Adrenal gland (tissue), 9 donors: ENCODE measurements at regions not wholly inside any gene's neighbourhood (a gene's known extent, or its start where the extent isn't known, plus 50 kb on each side); places are given as distances from the start of the nearest gene placed in this dataset.

Source experiments
- DNase-seq, 7 donors: peaks; one replicate each; pipeline ENCODE4 v3.0.0-alpha.2; 2019 to 2020
- H3K27ac ChIP-seq, 5 donors: fragments of 200-600 bp; sonication (generic) in 4 of 5; 1 replicate in 3 of 5; 2 replicates in 2 of 5; pipeline versions ENCODE4 v1.5.1 to v1.8.0; 2016 to 2020; ENCODE audit warnings: mild to moderate bottlenecking in 1 of 5
- H3K27me3 ChIP-seq: fragments of 200-600 bp; 2 replicates; pipeline ENCODE4 v1.8.0; 2021
- H3K36me3 ChIP-seq, 2 donors: fragments of 200-600 bp; replicated peaks in 1 of 2; 1 replicate in 1 of 2; 2 replicates in 1 of 2; pipeline versions ENCODE4 v1.5.1 to v1.8.0; 2018 to 2022
- H3K4me1 ChIP-seq, 2 donors: fragments of 200-600 bp; replicated peaks in 1 of 2; 1 replicate in 1 of 2; 2 replicates in 1 of 2; pipeline versions ENCODE4 v1.5.1 to v1.8.0; 2018 to 2021
- H3K4me3 ChIP-seq, 4 donors: fragments of 200-600 bp; sonication (generic) in 3 of 4; one replicate each; pipeline ENCODE4 v1.5.1; 2016 to 2018
- H3K9me3 ChIP-seq, 3 donors: fragments of 200-600 bp; sonication (generic) in 1 of 3; replicated peaks in 1 of 3; 1 replicate in 2 of 3; 2 replicates in 1 of 3; pipeline versions ENCODE4 v1.5.1 to v1.8.0; 2016 to 2021
- POLR2A ChIP-seq, 2 donors: fragments of 450-650 bp; IDR thresholded peaks; one replicate each; pipeline ENCODE4 v1.6.1; 2017; ENCODE audit warnings: antibody characterized with exemption in 2 of 2, mild to moderate bottlenecking in 2 of 2, moderate library complexity in 1 of 2
- WGBS, 4 donors: extraction: QIAGEN DNeasy Blood & Tissue Kit in 2 of 4; methylation state at CpG; one replicate each; pipeline versions ENCODE4 v1.1.5 to v1.1.7; 2013 to 2017; 5-methylcytosine and 5-hydroxymethylcytosine counted together
- intact Hi-C, 2 donors: fragments of 100-400 bp; cut with DNase I; formaldehyde crosslinking; loops; one replicate each; pipeline versions ENCODE4 v1.14.1 to v1.15.0; 2022 to 2023
- TF ChIP-seq, protein P1 (sequence below), 6 experiments: fragments of 450-650 bp in 4 of 6; fragments of 200-600 bp in 2 of 6; sonication (generic) in 1 of 6; IDR thresholded peaks; 1 replicate in 5 of 6; 2 replicates in 1 of 6; pipeline versions ENCODE4 v1.5.1 to v1.8.0; 2016 to 2021; ENCODE audit warnings: antibody characterized with exemption in 6 of 6, mild to moderate bottlenecking in 2 of 6, moderate library complexity in 1 of 6
- donor health status: healthy with polysubstance abuse.
- donor health status: Bipolar disorder and iron deficiency.
- donor health status: DM: yes; HTN: yes; CAD: no.
- donor health status: DM: no; HTN: no; CAD: no.
- donor health status: DM: no; HTN: no; CAD: no.

DNA sequence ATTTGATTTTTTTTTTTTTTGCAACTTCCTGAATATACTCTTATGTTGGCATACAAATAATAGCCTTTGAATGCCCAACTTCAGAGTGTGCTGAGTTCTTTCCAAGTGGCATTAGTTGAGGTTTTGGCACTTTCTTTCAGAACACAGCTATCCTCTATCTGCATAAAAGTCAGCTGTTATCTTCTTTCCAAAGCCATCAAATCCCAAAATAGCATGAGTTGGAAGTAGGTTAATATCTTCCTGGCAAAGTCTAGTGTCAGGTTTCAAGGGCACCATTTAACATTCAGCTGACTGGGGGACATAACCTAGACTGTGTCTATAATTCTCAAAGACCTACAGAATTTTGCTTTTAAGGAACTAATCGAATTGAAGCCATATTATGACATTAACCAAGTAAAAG, 223.9 kb downstream of the PLPP3 start:
- no peaks in the 10 kb centered on the region for H3K36me3 ChIP-seq
- TF ChIP-seq, protein P1, sequence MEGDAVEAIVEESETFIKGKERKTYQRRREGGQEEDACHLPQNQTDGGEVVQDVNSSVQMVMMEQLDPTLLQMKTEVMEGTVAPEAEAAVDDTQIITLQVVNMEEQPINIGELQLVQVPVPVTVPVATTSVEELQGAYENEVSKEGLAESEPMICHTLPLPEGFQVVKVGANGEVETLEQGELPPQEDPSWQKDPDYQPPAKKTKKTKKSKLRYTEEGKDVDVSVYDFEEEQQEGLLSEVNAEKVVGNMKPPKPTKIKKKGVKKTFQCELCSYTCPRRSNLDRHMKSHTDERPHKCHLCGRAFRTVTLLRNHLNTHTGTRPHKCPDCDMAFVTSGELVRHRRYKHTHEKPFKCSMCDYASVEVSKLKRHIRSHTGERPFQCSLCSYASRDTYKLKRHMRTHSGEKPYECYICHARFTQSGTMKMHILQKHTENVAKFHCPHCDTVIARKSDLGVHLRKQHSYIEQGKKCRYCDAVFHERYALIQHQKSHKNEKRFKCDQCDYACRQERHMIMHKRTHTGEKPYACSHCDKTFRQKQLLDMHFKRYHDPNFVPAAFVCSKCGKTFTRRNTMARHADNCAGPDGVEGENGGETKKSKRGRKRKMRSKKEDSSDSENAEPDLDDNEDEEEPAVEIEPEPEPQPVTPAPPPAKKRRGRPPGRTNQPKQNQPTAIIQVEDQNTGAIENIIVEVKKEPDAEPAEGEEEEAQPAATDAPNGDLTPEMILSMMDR (IDR thresholded peaks at IDR 0.05) = no peak
- TF ChIP-seq POLR2A (IDR thresholded peaks at IDR 0.05) = no peak
- no peak overlapping the region for H3K27ac ChIP-seq
- no peaks in the 10 kb centered on the region for H3K27me3 ChIP-seq
- H3K4me1 ChIP-seq = peaks cover 6% of the 10 kb centered on the region in 2 donors
- DNase-seq = no peak
- H3K9me3 ChIP-seq = no peaks in the 10 kb centered on the region
- WGBS, 4 donors = 47 to 88% (median 67%) methylated on average over 1 of the region's 1 CpG
- intact Hi-C loops = no loop called here
- no peak overlapping the region for H3K4me3 ChIP-seq

DNA sequence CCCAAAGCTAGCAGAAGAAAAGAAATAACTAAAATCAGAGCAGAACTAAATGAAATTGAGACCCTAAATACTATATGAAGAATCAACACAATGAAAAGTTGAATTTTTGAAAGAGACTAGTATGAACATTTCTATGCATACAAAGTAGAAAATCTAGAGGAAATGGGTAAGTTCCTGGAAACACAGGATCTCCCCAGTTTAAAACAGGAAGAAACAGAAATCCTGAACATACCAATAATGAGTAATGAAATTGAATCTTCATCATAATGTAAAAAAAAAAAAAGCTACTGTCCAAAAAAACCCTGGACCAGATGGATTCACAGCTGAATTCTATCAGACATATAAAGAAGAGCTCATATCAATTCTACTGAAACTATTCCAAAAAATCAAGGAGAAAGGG, 233.5 kb downstream of the PLPP3 start:
- intact Hi-C loops = no loop called here
- DNase-seq = no peak
- H3K4me1 ChIP-seq = no peaks in the 10 kb centered on the region
- H3K9me3 ChIP-seq = peaks cover 0 to 4% (median 0%) of the 10 kb centered on the region in 3 donors
- H3K27me3 ChIP-seq = no peaks in the 10 kb centered on the region
- H3K4me3 ChIP-seq = no peak overlapping the region
- TF ChIP-seq, protein P1 (IDR thresholded peaks at IDR 0.05) = no peak
- no peak for TF ChIP-seq POLR2A (IDR thresholded peaks at IDR 0.05)
- H3K27ac ChIP-seq = no peak overlapping the region
- H3K36me3 ChIP-seq = no peaks in the 10 kb centered on the region

DNA sequence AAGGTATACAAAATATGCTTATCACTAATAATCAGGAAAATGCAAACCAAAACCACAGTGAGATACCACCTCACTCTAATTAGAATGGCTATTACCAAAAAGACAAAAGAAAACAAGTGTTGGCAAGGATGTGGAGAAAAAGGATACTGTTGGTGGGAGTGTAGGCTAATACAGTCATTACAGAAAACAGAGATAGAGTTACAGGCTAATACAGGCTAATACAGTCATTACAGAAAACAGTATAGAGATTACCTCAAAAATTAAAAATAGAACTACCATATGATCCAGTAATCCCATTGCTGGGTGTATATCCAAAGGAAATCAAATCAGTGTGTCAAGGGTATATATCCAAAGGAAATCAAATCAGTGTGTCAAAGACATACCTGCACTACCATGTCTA, 238.4 kb downstream of the PLPP3 start:
- no peaks in the 10 kb centered on the region for H3K36me3 ChIP-seq
- H3K27ac ChIP-seq = no peak overlapping the region
- intact Hi-C loops = no loop called here
- no peaks in the 10 kb centered on the region for H3K9me3 ChIP-seq
- no peak overlapping the region for H3K4me3 ChIP-seq
- DNase-seq = no peak
- TF ChIP-seq, protein P1 (IDR thresholded peaks at IDR 0.05) = no peak
- TF ChIP-seq POLR2A (IDR thresholded peaks at IDR 0.05) = no peak
- no peaks in the 10 kb centered on the region for H3K4me1 ChIP-seq
- H3K27me3 ChIP-seq = no peaks in the 10 kb centered on the region

DNA sequence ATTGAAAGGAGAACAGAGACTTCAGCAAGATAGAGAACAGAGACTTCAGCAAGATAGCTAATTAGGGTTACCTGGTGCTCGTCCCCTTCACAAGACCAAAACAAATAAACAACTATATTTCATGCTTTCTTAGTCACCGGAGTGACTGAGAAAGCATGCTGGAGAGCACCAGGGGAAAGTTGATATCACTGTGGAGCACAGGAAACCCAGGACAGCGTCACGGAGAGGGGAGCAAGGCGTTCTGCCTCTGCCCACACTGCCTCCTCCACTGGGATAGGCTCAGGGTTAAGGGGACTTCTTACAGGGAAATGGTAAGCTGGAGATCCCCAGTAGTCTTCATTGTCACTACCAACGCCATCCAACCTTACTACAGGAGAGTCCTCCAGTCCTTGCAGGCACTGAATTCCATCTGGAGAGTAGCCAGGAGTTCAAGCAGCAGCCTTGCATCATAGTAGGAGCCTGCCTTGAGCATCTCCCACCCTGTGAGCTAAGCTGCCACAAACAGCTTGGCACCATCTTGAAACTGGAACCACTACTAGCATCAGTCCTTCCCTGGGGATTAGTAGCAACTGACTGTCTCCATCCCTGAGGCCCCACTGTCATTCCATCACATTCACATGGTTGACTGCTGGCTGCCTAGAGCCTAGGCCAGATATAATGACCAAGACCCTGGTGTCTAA, 239.4 kb downstream of the PLPP3 start:
- Histone ChIP-seq H3K36me3 (no peaks in the 10 kb centered on the region), H3K4me1 (no peaks in the 10 kb centered on the region), H3K9me3 (no peaks in the 10 kb centered on the region), H3K27me3 (no peaks in the 10 kb centered on the region), H3K27ac (no peak overlapping the region), H3K4me3 (no peak overlapping the region)
- WGBS, 4 donors = 79 to 90% (median 88%) methylated on average over 5 to 6 of the region's 6 CpGs
- TF ChIP-seq, protein P1 (IDR thresholded peaks at IDR 0.05) = no peak
- no peak for TF ChIP-seq POLR2A (IDR thresholded peaks at IDR 0.05)
- intact Hi-C loops = no loop called here
- no peak for DNase-seq
